Jurkat, Clone E6-1 (cell line): ENCODE measurements at regions not wholly inside any gene's neighbourhood (a gene's known extent, or its start where the extent isn't known, plus 50 kb on each side); places are given as distances from the start of the nearest gene placed in this dataset.

ENCODE experiments used
- DNase-seq: peaks from one replicate; pipeline ENCODE4 v3.0.0-alpha.2; 2011; ENCODE audit warnings: low read depth, low spot score
- H3K4me3 ChIP-seq: 2 replicates; pipeline ENCODE4 v1.5.1; 2011; ENCODE audit warnings: mild to moderate bottlenecking, low read length, control low read depth, moderate library complexity

GRCh38 chr17:33595828-33596227 is 302.7 kb upstream of the ASIC2 start:
- DNase-seq: no peak
- H3K4me3 ChIP-seq: no peak overlapping the region

- no peak for DNase-seq
- H3K4me3 ChIP-seq: no peak overlapping the region
These were observed 303.8 kb upstream of the ASIC2 start for GRCh38 chr17:33596899-33597298.

DNA sequence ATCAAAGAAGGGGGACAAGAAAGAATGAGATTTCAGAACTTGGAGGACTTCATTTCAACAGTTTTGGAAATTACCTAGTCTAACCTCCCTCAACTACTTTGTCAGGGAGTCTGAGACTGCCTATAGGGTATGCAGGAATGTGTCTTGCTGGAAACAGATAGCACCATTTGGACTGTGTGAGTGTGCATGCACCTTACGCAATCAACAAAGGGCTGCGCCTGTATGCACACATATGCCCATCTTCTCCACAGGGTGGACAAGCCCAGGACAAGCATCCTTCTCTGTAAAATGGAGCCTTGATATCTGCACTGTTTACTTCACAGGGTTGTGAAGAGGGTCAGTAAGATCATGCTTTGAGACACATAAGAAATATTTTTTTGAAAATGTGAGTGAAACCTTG is 305.7 kb upstream of the ASIC2 start:
- DNase-seq: no peak
- no peak overlapping the region for H3K4me3 ChIP-seq

DNA sequence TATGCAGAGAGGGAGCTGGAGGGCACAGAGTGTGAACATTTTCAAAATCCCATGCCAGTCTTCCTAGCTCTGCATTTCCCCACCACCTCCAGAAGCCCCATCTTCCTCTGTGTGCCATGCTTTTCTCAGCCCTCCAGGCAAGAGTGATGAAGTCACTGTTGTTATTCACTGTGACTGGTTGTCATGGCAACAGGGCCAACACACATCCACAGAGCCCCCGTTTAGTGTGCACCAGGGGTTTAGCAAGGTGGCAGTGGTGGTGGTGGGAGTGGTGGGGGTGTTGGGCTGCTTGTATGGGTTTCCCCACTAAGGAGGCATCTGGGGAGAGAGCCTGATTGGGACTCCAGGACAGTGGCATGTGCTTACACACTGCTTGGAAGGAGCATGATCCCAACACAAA is 309.9 kb upstream of the ASIC2 start:
- H3K4me3 ChIP-seq: no peak overlapping the region
- DNase-seq: no peak

DNA sequence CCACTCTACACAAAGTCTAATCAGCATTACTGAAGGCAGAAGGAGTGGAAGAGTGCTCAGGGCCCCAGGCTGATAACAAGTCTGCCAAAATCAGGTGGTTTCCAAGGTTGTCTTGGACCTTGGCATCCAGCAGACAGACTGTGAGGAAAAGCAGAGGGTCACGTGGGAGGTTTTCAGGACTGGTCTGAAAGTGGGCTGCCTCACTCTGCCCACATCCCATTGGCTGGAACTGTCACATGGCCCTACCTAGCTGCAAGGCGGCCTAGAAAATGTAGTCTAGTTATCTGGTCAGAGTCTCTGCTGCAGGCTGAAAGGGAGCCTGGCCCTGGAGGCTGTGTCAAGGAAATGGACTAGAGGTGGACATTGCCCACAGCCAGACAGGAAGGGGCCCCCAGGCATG is 310.7 kb upstream of the ASIC2 start:
- no peak for DNase-seq
- H3K4me3 ChIP-seq: no peak overlapping the region

DNA sequence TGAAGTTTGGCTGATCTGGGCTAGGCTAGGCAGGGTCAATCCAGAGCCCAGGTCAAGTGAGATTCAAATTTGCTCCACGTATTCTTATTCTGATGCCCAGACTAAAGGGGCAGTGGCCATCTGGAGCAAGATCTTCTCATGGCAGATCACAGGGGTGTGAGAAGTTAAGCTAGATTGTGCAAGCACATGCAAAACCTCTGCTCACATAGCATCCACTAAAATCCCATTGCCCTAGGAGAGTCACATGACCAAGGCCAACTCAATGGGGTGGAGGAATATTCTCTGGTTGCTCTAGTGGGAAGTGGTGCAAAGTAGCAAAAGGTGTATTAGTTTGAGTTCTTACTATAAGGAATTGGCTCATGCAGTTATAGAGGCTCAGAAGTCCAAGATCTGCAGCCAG is 318.4 kb upstream of the ASIC2 start:
- DNase-seq: no peak
- H3K4me3 ChIP-seq: no peak overlapping the region

GRCh38 chr17:33615861-33616260 is 322.8 kb upstream of the ASIC2 start:
- no peak for DNase-seq
- no peak overlapping the region for H3K4me3 ChIP-seq

DNA sequence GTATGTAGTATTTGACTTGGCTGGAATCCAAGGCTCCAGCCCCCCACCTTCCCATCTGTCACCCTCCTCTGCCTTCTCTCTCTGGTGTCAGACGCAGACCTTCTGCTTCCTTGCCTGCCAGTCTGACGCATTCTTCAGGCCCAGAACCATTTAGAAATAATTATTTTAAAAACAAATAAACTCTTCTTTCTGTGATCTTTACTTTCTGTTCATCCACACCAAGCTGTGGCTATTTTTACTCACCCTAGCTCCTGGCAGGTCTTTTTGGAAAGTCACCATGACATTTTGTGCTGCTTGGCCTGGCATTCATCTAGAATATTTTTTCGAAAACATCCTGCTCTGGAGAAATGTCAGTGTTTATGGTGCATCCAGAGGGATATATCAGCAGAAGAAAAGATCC is 330.7 kb upstream of the ASIC2 start:
- no peak for DNase-seq
- H3K4me3 ChIP-seq: no peak overlapping the region

DNA sequence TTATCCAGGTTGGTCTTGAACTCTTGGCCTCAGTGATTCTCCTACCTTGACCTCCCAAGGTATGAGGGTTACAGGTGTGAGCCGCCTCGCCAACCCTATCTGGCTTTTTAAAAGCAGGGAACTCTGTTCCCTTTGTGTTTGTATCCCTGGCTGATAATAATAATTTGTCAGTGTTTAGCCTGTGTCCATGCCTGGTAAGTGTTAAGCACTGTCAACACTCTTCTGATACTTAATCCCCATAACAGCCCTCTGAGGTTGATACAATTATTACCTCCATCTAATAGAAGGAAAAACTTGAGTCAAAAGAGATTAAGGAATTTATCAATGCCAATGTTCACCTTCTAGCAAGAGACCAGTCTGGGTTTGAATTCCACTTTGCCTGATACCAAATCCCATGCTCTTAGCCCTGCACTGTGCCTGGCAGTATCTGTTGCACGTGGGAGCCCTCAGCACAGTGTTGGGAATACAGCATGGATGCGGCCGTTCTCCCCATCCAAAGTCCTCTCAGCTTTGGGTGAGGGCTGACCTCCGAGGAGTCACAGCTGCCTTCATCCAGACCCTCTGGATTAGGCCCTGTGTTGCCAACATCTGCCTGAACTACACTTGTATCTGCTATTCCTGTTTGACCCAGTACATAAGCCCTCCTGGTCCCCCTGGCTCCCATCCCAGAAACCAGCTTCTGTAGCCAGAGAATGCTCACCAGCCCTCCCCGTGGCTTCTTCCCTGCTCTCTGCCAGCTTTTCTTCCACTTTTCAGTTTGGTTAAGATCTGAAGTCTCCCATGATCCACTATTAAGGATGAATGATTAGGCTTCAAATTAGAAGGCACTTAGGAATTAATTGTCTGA is 335.6 kb upstream of the ASIC2 start:
- DNase-seq: no peak
- no peak overlapping the region for H3K4me3 ChIP-seq

DNA sequence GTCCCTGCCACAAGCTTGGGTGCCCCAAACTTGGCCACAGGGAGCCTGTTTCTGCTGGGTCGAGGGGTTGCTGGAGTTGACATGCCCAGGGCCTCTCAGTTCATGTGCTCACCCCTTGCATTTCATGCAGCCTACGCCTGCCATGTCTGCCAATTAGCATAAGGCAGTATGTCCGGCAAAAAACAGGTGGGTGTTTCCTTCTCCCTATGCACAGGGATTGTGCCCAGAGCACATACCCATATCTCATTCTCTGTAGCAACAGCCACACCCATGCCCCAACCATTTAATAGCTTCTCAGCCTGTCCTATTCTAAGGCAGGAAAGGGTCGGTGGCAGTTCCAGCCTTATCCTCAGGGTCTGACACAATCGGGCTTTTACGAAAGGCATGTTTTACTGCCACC is 340.4 kb upstream of the ASIC2 start:
- no peak for DNase-seq
- no peak overlapping the region for H3K4me3 ChIP-seq

GRCh38 chr17:33637534-33637933 is 344.4 kb upstream of the ASIC2 start:
- peak; percentile 2 for DNase-seq
- H3K4me3 ChIP-seq: no peak overlapping the region

DNA sequence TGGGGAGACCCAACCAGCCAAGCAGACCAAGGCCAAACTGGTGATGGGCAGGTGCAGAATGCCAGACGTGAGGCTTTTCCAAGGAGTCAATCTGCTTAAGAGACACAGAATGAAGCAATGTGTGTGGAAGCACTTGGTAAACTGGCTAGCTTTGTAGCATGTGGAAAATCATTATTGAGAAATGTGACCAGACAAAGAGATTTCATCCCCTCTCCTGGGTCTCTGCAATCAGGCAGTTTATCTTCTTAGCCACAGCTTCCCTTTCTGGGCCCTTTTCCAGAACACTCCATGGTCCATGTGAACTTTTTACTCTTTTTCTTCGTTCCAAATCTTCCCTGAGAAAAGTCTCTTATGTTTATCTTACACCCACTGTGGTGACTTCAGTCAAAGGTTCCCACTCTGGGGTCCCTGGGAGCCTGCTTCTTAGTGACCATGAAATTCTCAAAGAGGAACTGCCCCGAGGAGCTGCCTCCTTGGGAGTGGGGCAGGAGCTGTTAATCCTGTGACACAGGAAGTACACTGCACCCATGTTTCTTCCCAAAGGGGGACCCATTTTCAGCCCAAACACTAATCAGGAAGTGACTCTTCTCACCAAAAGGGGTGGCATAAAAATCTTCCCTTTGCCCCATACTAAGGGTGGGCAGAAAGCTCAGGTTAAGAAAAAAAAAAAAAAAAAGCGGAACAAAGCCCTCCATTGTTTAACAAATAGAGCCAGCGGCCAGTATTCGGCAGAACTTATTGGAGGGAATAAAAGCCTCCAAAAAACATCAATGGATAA is 346.2 kb upstream of the ASIC2 start:
- DNase-seq: no peak
- no peak overlapping the region for H3K4me3 ChIP-seq

GRCh38 chr17:33640629-33641028 is 347.5 kb upstream of the ASIC2 start:
- no peak for DNase-seq
- no peak overlapping the region for H3K4me3 ChIP-seq

- peak; percentile 20 for DNase-seq
- H3K4me3 ChIP-seq: no peak overlapping the region
These were observed 348.9 kb upstream of the ASIC2 start for GRCh38 chr17:33642002-33642401.

DNA sequence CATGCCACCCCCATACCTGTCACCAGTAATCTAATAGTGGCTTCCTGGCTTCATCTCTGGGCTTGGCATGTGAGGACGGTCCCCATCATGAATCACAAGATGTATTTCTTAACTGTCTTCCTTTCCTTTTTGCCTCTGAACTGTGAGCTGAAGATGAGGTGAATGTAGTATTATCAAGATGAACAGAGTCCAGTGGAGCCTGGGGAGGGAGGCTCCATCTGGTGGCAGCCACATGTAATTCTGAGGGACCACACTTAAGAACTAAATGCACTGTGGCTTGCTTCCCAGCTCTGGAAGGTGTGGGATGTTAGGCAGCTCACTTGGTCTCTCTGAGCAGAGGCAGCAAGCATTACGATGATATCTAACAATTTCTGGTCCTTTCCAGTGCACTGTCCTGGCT is 354.9 kb upstream of the ASIC2 start:
- DNase-seq: peak; percentile 5
- H3K4me3 ChIP-seq: no peak overlapping the region

DNA sequence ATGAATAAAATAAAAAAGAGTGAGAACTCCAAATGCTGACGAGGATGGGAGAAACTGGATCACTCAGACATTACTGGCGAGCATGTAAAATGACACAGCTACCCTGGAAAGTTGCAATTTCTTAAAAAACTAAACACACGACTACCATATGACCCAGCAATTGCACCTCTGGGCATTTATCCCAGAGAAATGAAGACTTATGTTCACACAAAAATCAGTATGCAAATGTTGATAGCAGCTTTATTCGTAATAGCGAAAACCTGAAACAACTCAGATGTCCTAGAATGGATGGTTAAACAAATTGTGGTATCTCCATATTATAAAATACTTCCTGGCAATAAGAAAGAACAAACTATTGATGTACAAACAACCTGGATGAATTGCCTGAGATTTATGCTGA is 357.2 kb upstream of the ASIC2 start:
- no peak overlapping the region for H3K4me3 ChIP-seq
- no peak for DNase-seq

- DNase-seq: no peak
- no peak overlapping the region for H3K4me3 ChIP-seq
These were observed 358.6 kb upstream of the ASIC2 start for GRCh38 chr17:33651686-33652085.

- H3K4me3 ChIP-seq: no peak overlapping the region
- no peak for DNase-seq
These were observed 359.8 kb upstream of the ASIC2 start for GRCh38 chr17:33652731-33653398.

DNA sequence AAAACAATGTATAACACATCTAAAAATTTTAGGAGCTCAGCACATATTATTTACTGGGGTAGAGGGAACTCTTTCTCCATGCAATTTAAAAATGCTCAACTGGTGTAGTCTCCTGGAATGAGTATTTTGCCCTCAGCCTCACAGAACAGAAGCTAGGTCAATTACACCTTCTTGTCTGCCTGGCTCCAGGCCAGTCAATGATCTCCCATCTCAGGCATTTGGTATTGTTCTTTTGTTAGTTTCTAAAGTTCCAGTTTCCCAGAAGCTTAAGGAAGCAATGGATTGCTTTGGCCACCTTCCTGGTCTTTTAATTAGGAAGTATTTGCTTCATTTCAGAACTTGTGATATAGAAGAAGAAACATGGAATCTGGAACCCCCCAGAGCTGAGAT is 360.3 kb upstream of the ASIC2 start:
- no peak for DNase-seq

GRCh38 chr17:33657181-33657580 is 364.1 kb upstream of the ASIC2 start:
- no peak overlapping the region for H3K4me3 ChIP-seq
- DNase-seq: no peak

More for the DNA sequence above, 360.3 kb upstream of the ASIC2 start:
- H3K4me3 ChIP-seq: no peak overlapping the region
